K562 (cell line): ENCODE measurements at regions not wholly inside any gene's neighbourhood (a gene's known extent, or its start where the extent isn't known, plus 50 kb on each side); places are given as distances from the start of the nearest gene placed in this dataset.

Source experiments
- ATAC-seq: fragments of 200-7000 bp; cut with Tn5 transposase; 3 replicates; pipeline ENCODE4 v1.9.1; 2020; ENCODE audit warnings: moderate library complexity
- BruUV-seq: library from RNA; stranded (reverse); fragments of 400-500 nt; replicated peaks from 2 replicates; lab custom pipeline; 2021; lab: Mats Ljungman, UMichigan
- CTCF ChIA-PET: fragments of 300-600 bp; formaldehyde crosslinking; extraction: SDS; loops from one replicate; lab custom pipeline; 2021; ENCODE audit warnings: low intra/inter-chr PET ratio; lab: Yijun Ruan, JAX
- POLR2A ChIA-PET: fragments of 300-600, 350-650 bp; sonication (Branson Sonifier 250); formaldehyde crosslinking; extraction: SDS; loops from one replicate; lab custom pipeline; 2021; ENCODE audit warnings: antibody characterized with exemption, inconsistent platforms; lab: Yijun Ruan, JAX
- DNase-seq, 4 experiments: peaks; one replicate each; pipeline versions ENCODE4 v3.0.0 to v3.0.0-alpha.2; 2011 to 2018; ENCODE audit warnings: low spot score in 3 of 4, mixed read lengths in 3 of 4; ENCODE audit errors: extremely low read depth in 1 of 4
- FAIRE-seq: peaks from 2 replicates; lab custom pipeline; 2011; peaks lifted over from hg19 to GRCh38; lab: Jason Lieb, UNC
- H2AFZ ChIP-seq: 2 replicates; pipeline ENCODE4 v1.6.0; 2011; ENCODE audit warnings: low read depth, low read length, control low read depth, inconsistent platforms
- H3K27ac ChIP-seq: fragments of 200-600 bp; 3 replicates; pipeline ENCODE4 v1.8.0; 2011; ENCODE audit warnings: low read depth, mild to moderate bottlenecking, control low read depth, inconsistent platforms, low read length, moderate library complexity, mixed read lengths; ENCODE audit errors: extremely low read depth
- H3K27me3 ChIP-seq, 2 experiments: fragments of 300-600 bp in 1 of 2; 2 replicates in 1 of 2; 3 replicates in 1 of 2; pipeline versions ENCODE4 v1.6.0 to v1.8.0; 2011; ENCODE audit warnings: inconsistent platforms in 2 of 2, low read length in 2 of 2, mild to moderate bottlenecking in 1 of 2, mixed read lengths in 1 of 2, moderate library complexity in 1 of 2; ENCODE audit not compliant: control insufficient read depth in 2 of 2, insufficient read depth in 2 of 2
- H3K36me3 ChIP-seq: fragments of 300-600 bp; 3 replicates; pipeline ENCODE4 v1.8.0; 2011; ENCODE audit warnings: mild to moderate bottlenecking, low read length, inconsistent platforms; ENCODE audit not compliant: control insufficient read depth, insufficient read depth
- H3K4me1 ChIP-seq, 2 experiments: fragments of 200-600 bp in 1 of 2; replicated peaks in 1 of 2; 2 replicates in 1 of 2; 3 replicates in 1 of 2; pipeline versions ENCODE4 v1.5.1 to v1.8.0; 2011; ENCODE audit warnings: inconsistent platforms in 2 of 2, low read length in 2 of 2, mild to moderate bottlenecking in 1 of 2, mixed read lengths in 1 of 2, moderate library complexity in 1 of 2; ENCODE audit not compliant: control insufficient read depth in 2 of 2, insufficient read depth in 2 of 2
- H3K4me2 ChIP-seq: 2 replicates; pipeline ENCODE4 v1.6.1; 2011; ENCODE audit warnings: low read length, control low read depth, inconsistent platforms, mixed read lengths; ENCODE audit not compliant: insufficient read depth
- H3K4me3 ChIP-seq: fragments of 200-600 bp; sonication (generic), shearing (Covaris generic); 2 replicates; pipeline ENCODE4 v1.5.1; 2016; ENCODE audit warnings: control low read depth, inconsistent platforms
- H3K79me2 ChIP-seq: fragments of 200-600 bp; 3 replicates; pipeline ENCODE4 v1.8.0; 2011; ENCODE audit warnings: low read length, inconsistent platforms; ENCODE audit not compliant: control insufficient read depth, insufficient read depth
- H3K9ac ChIP-seq, 2 experiments: 2 replicates each; pipeline versions ENCODE4 v1.6.0 to v1.6.1; 2011; ENCODE audit warnings: low read depth in 2 of 2, low read length in 2 of 2, control low read depth in 1 of 2, inconsistent platforms in 1 of 2, mild to moderate bottlenecking in 1 of 2, mixed read lengths in 1 of 2; ENCODE audit not compliant: insufficient read depth in 1 of 2
- H3K9me1 ChIP-seq: one replicate; pipeline ENCODE4 v1.6.0; 2011; ENCODE audit warnings: inconsistent platforms, mild to moderate bottlenecking, low read length, moderate library complexity; ENCODE audit not compliant: control insufficient read depth, insufficient read depth
- H3K9me3 ChIP-seq: replicated peaks from 2 replicates; pipeline ENCODE4 v1.5.1; 2011; ENCODE audit warnings: low read depth, low read length, inconsistent platforms; ENCODE audit not compliant: control insufficient read depth, insufficient read depth
- H4K20me1 ChIP-seq: replicated peaks from 2 replicates; pipeline ENCODE4 v1.6.1; 2011; ENCODE audit warnings: low read length, inconsistent platforms, mixed read lengths; ENCODE audit not compliant: control insufficient read depth, insufficient read depth
- FIP1L1 ChIP-seq: fragments of 200-400 bp; formaldehyde crosslinking; IDR thresholded peaks from 2 replicates; pipeline ENCODE4 v1.6.1; 2018; ENCODE audit warnings: mild to moderate bottlenecking, low read depth, low read length; ENCODE audit not compliant: poor library complexity, severe bottlenecking
- MYC ChIP-seq, 2 experiments: fragments of 250-450 bp in 1 of 2; sonication (Bioruptor Pico) in 1 of 2; IDR thresholded peaks; 2 replicates each; pipeline versions ENCODE4 v1.5.1 to v1.6.1; 2012 to 2021; ENCODE audit warnings: low read depth in 2 of 2, borderline replicate concordance in 1 of 2, improper control_type of control experiment in 1 of 2, low read length in 1 of 2, mild to moderate bottlenecking in 1 of 2, moderate library complexity in 1 of 2
- SIRT6 ChIP-seq: IDR thresholded peaks from one replicate; pipeline ENCODE4 v1.6.1; 2012; ENCODE audit warnings: low read depth, mild to moderate bottlenecking, control low read depth, inconsistent platforms, low read length, moderate library complexity
- SNAPC5 ChIP-seq: fragments of 250-450 bp; sonication (Bioruptor Pico); IDR thresholded peaks from 2 replicates; pipeline ENCODE4 v1.8.0; 2021; ENCODE audit warnings: moderate library complexity, mild to moderate bottlenecking, inconsistent platforms
- WGBS: fragments of 100-300 bp; shearing (Covaris generic); methylation state at CpG from one replicate; pipeline ENCODE4 v1.1.6; 2016; ENCODE audit warnings: low coverage, mixed read lengths; ENCODE audit not compliant: insufficient coverage; ENCODE audit errors: missing lambda C conversion rate; 5-methylcytosine and 5-hydroxymethylcytosine counted together
- in situ Hi-C: fragments of 300-500 bp; cut with MboI; formaldehyde crosslinking; loops from 4 replicates; pipeline ENCODE4 v1.15.0; 2018; ENCODE audit warnings: inconsistent platforms, mixed read lengths
- intact Hi-C: fragments of 100-400 bp; cut with micrococcal nuclease; formaldehyde crosslinking; loops from 2 replicates; pipeline ENCODE4 v1.14.2; 2022
- TF ChIP-seq, protein P1 (sequence below): fragments of 450-650 bp; conservative IDR thresholded peaks from 2 replicates; pipeline ENCODE4 v1.6.1; 2016; ENCODE audit warnings: missing genetic modification characterization, low read depth, mild to moderate bottlenecking, missing compliant biosample characterization, moderate library complexity

DNA sequence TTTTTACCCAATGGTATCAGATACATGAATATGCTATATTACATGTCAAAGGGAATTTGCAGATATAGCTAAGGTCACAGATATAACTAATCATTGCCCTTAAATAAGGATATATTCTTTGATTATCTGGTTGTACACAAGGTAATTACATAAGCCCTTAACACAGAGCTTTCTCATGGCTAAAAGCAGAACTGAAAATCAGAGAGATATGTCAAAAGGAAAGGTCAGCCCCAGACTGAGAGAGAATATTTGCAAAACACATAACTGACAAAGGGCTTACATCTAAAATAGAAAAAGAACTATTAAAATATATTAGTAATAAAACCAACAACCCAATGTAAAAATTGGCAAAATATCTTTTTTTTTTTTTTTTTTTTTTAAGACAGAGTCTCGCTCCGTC, 1029.5 kb upstream of the LRRN3 start:
- no peak overlapping the region for H3K4me3 ChIP-seq
- CTCF ChIA-PET = no interaction called here
- TF ChIP-seq SIRT6 (no peak), SNAPC5 (CRISPR knock-in tag) (no peak), FIP1L1 (no peak), MYC (IDR thresholded peaks at IDR 0.05; ENCODE audit: low read depth, low read length) (no peak), MYC (CRISPR knock-in tag; IDR thresholded peaks at IDR 0.05; ENCODE audit: borderline replicate concordance, low read depth) (no peak)
- TF ChIP-seq, protein P1, sequence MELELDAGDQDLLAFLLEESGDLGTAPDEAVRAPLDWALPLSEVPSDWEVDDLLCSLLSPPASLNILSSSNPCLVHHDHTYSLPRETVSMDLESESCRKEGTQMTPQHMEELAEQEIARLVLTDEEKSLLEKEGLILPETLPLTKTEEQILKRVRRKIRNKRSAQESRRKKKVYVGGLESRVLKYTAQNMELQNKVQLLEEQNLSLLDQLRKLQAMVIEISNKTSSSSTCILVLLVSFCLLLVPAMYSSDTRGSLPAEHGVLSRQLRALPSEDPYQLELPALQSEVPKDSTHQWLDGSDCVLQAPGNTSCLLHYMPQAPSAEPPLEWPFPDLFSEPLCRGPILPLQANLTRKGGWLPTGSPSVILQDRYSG (tag) = no peak
- TF ChIP-seq, all 486 proteins: peak for 0
- no peaks in the 10 kb centered on the region for H4K20me1 ChIP-seq
- in situ Hi-C loops = no loop called here
- H3K9me3 ChIP-seq = no peaks in the 10 kb centered on the region
- no CpG with 5 or more reads among the region's 2 CpGs for WGBS
- no peaks in the 10 kb centered on the region for H3K79me2 ChIP-seq
- no peak for DNase-seq
- H3K9me1 ChIP-seq = no peaks in the 10 kb centered on the region
- FAIRE-seq = no peak
- no peaks in the 10 kb centered on the region for H3K27me3 ChIP-seq
- no peak overlapping the region for H3K27ac ChIP-seq
- H3K36me3 ChIP-seq = no peaks in the 10 kb centered on the region
- H3K9ac ChIP-seq = no peak overlapping the region
- POLR2A ChIA-PET = no interaction called here
- no peaks in the 10 kb centered on the region for H3K4me1 ChIP-seq
- intact Hi-C loops = no loop called here
- ATAC-seq = no peak
- BruUV-seq = no TSS peak
- H3K4me2 ChIP-seq = no peak overlapping the region
- no peak overlapping the region for H2AFZ ChIP-seq
